Loucy (cell line): ENCODE measurements at regions not wholly inside any gene's neighbourhood (a gene's known extent, or its start where the extent isn't known, plus 50 kb on each side); places are given as distances from the start of the nearest gene placed in this dataset.

ENCODE experiments used
- H2AFZ ChIP-seq: fragments of 200-600 bp; sonication (generic); 2 replicates; pipeline ENCODE4 v1.6.0; 2016; ENCODE audit warnings: antibody characterized with exemption, mild to moderate bottlenecking, low read length, moderate library complexity
- H3F3A ChIP-seq: fragments of 200-600 bp; 2 replicates; pipeline ENCODE4 v1.6.0; 2016; ENCODE audit warnings: antibody characterized with exemption, low read depth, mild to moderate bottlenecking
- H3K27me3 ChIP-seq: fragments of 200-600 bp; sonication (generic); 2 replicates; pipeline ENCODE4 v1.6.1; 2014; ENCODE audit warnings: low read length, mild to moderate bottlenecking; ENCODE audit not compliant: insufficient read depth, poor library complexity, severe bottlenecking
- H3K36me3 ChIP-seq: fragments of 200-600 bp; sonication (generic); 2 replicates; pipeline ENCODE4 v1.6.1; 2016; ENCODE audit warnings: low read length; ENCODE audit not compliant: insufficient read depth
- H3K4me1 ChIP-seq: fragments of 200-600 bp; sonication (generic); 2 replicates; pipeline ENCODE4 v1.5.1; 2014; ENCODE audit warnings: low read length, mild to moderate bottlenecking; ENCODE audit not compliant: insufficient read depth, poor library complexity, severe bottlenecking
- H3K4me2 ChIP-seq: fragments of 200-600 bp; sonication (generic); 2 replicates; pipeline ENCODE4 v1.6.0; 2014; ENCODE audit warnings: antibody characterized with exemption, low read length, low read depth, mild to moderate bottlenecking; ENCODE audit not compliant: poor library complexity, severe bottlenecking
- H3K4me3 ChIP-seq: fragments of 200-600 bp; sonication (generic); 2 replicates; pipeline ENCODE4 v1.5.1; 2014; ENCODE audit warnings: low read length, mild to moderate bottlenecking, mixed read lengths; ENCODE audit not compliant: poor library complexity, severe bottlenecking
- H3K79me2 ChIP-seq: fragments of 200-600 bp; sonication (generic); 2 replicates; pipeline ENCODE4 v1.6.1; 2014; ENCODE audit warnings: low read length; ENCODE audit not compliant: insufficient read depth
- H3K9ac ChIP-seq: fragments of 200-600 bp; sonication (generic); 2 replicates; pipeline ENCODE4 v1.6.0; 2014; ENCODE audit warnings: mild to moderate bottlenecking, low read depth, low read length, moderate library complexity; ENCODE audit not compliant: poor library complexity, severe bottlenecking
- H3K9me2 ChIP-seq: fragments of 200-600 bp; sonication (generic); replicated peaks from 2 replicates; pipeline ENCODE4 v1.6.1; 2016; ENCODE audit warnings: low read depth, low read length, mixed read lengths
- H3K9me3 ChIP-seq: fragments of 200-600 bp; sonication (generic); 2 replicates; pipeline ENCODE4 v1.6.1; 2014; ENCODE audit warnings: mild to moderate bottlenecking, antibody characterized with exemption, low read length, low read depth; ENCODE audit not compliant: insufficient read depth
- H4K20me1 ChIP-seq: fragments of 200-600 bp; sonication (generic); 2 replicates; pipeline ENCODE4 v1.6.0; 2014; ENCODE audit warnings: antibody characterized with exemption, low read length, mild to moderate bottlenecking; ENCODE audit not compliant: insufficient read depth, poor library complexity, severe bottlenecking
- EZH2phosphoT487 ChIP-seq: fragments of 200-600 bp; IDR thresholded peaks from 2 replicates; pipeline ENCODE4 v1.6.1; 2018; ENCODE audit warnings: antibody characterized with exemption, mild to moderate bottlenecking, moderate library complexity, borderline replicate concordance
- TF ChIP-seq, protein P1 (sequence below): fragments of 200-600 bp; sonication (generic); conservative IDR thresholded peaks from 2 replicates; pipeline ENCODE4 v1.5.1; 2014; ENCODE audit warnings: mild to moderate bottlenecking, antibody characterized with exemption, low read length

DNA sequence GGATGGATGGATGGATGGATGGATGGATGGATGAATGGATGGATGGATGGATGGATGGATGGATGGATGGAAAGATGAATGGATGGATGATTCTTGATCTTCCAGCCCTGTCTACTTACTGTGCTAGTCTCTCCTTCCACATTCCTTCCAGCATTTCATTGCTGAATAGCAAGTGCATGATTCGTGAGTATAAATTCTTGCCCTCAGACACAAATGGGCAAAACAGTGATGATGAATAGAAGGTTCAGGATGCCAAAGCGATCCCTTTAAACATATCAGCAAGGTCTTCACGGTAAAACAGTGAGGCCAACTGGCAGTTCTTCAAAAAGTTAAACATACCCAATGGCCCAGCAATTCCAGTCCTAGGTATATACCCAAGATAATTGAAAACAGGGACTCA is 400.2 kb downstream of the MN1 start:
- Histone ChIP-seq H3K36me3 (no peaks in the 10 kb centered on the region), H3K9me3 (no peaks in the 10 kb centered on the region), H3K4me3 (no peak overlapping the region), H3K9me2 (no peaks in the 10 kb centered on the region), H3K9ac (no peak overlapping the region), H2AFZ (no peak overlapping the region), H3K4me1 (no peaks in the 10 kb centered on the region), H4K20me1 (no peaks in the 10 kb centered on the region), H3F3A (no peaks in the 10 kb centered on the region), H3K4me2 (no peak overlapping the region), H3K79me2 (no peaks in the 10 kb centered on the region), H3K27me3 (no peaks in the 10 kb centered on the region)
- TF ChIP-seq, protein P1, sequence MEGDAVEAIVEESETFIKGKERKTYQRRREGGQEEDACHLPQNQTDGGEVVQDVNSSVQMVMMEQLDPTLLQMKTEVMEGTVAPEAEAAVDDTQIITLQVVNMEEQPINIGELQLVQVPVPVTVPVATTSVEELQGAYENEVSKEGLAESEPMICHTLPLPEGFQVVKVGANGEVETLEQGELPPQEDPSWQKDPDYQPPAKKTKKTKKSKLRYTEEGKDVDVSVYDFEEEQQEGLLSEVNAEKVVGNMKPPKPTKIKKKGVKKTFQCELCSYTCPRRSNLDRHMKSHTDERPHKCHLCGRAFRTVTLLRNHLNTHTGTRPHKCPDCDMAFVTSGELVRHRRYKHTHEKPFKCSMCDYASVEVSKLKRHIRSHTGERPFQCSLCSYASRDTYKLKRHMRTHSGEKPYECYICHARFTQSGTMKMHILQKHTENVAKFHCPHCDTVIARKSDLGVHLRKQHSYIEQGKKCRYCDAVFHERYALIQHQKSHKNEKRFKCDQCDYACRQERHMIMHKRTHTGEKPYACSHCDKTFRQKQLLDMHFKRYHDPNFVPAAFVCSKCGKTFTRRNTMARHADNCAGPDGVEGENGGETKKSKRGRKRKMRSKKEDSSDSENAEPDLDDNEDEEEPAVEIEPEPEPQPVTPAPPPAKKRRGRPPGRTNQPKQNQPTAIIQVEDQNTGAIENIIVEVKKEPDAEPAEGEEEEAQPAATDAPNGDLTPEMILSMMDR, result no peak
- TF ChIP-seq EZH2phosphoT487, result no peak

DNA sequence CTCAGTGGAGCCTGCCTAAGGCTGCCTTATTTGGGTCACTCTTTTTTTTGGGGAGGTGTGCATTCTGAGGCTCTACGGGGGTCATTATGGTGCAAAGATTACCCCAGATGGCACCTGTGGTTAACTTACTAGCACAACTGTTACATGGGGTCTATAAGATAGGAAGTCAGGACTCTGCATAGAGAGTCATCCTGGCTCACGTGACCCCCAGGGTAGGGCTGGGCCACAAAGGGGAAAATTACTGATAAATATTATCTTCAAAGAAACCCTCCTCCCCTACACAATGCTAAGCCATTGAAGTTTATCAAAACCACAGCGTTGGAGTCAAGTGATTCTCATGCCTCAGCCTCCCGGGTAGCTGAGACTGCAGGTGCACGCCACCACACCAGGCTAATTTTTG is 397.1 kb downstream of the MN1 start:
- Histone ChIP-seq H3K79me2 (no peaks in the 10 kb centered on the region), H3K9me3 (no peaks in the 10 kb centered on the region), H3K4me1 (no peaks in the 10 kb centered on the region), H3K36me3 (no peaks in the 10 kb centered on the region), H3K27me3 (no peaks in the 10 kb centered on the region), H3K9ac (no peak overlapping the region), H4K20me1 (no peaks in the 10 kb centered on the region), H2AFZ (no peak overlapping the region), H3F3A (no peaks in the 10 kb centered on the region), H3K4me2 (no peak overlapping the region), H3K9me2 (no peaks in the 10 kb centered on the region), H3K4me3 (no peak overlapping the region)
- TF ChIP-seq, protein P1, result no peak
- TF ChIP-seq EZH2phosphoT487, result no peak

DNA sequence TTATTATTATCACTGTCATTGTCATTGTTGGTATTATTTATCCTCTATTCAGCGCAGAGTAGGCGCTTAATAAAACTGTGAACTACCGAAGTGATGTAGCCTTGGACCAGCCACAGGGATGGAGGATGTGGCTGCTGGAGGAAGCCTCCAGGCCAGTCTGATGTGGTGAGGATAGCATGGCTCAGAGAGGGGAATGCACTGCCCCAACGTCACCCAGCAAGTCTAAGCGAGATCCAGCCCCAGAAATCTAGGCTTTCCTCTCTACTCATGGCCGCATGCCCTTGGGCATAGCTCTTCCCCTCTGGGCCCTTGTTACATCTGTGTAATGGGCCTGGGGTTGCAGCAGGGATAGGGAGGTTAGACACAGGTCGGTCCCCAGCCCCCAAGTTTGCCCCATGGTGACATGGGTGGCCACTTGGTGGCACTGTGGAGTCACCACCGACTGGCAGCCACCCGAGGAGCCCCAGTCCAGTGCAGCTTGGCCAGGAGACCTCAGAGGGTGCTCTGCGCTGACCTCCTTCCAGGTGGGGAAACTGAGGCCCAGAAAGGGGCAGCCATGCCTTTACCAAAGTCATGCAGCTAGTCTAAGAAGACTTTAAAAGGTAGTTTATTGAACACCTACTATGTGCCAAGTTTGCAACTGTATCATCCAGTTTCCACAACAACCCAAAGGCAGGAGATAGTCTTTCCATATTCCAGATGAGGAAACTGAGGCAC is 395.7 kb downstream of the MN1 start:
- H3F3A ChIP-seq, result no peaks in the 10 kb centered on the region
- no peak overlapping the region for H3K4me2 ChIP-seq
- H3K36me3 ChIP-seq, result no peaks in the 10 kb centered on the region
- TF ChIP-seq, protein P1, result peak; percentile 69
- TF ChIP-seq EZH2phosphoT487, result no peak
- H3K79me2 ChIP-seq, result no peaks in the 10 kb centered on the region
- no peaks in the 10 kb centered on the region for H3K9me2 ChIP-seq
- no peaks in the 10 kb centered on the region for H3K4me1 ChIP-seq
- no peaks in the 10 kb centered on the region for H4K20me1 ChIP-seq
- no peak overlapping the region for H3K9ac ChIP-seq
- H3K4me3 ChIP-seq, result no peak overlapping the region
- H3K27me3 ChIP-seq, result no peaks in the 10 kb centered on the region
- H2AFZ ChIP-seq, result no peak overlapping the region
- no peaks in the 10 kb centered on the region for H3K9me3 ChIP-seq
